Keratinocyte (primary cell): ENCODE measurements at regions not wholly inside any gene's neighbourhood (a gene's known extent, or its start where the extent isn't known, plus 50 kb on each side); places are given as distances from the start of the nearest gene placed in this dataset.

ENCODE experiments used
- CTCF ChIP-seq, 3 experiments: IDR thresholded peaks in 1 of 3; conservative IDR thresholded peaks in 1 of 3; optimal IDR thresholded peaks in 1 of 3; 2 replicates in 2 of 3; 3 replicates in 1 of 3; pipeline versions ENCODE3 to v1.5.1; 2011; ENCODE audit warnings: low read length in 3 of 3, mild to moderate bottlenecking in 3 of 3, moderate library complexity in 2 of 3, control low read depth in 1 of 3, inconsistent platforms in 1 of 3; ENCODE audit not compliant: insufficient read depth in 2 of 3; ENCODE audit errors: extremely low read depth in 1 of 3
- EZH2 ChIP-seq: IDR thresholded peaks from one replicate; pipeline ENCODE4 v1.6.1; 2012; ENCODE audit warnings: inconsistent platforms, mild to moderate bottlenecking, low read length, moderate library complexity

GRCh38 chr6:167559675-167560479 is 235.0 kb downstream of the TTLL2 start:
- no peak for TF ChIP-seq CTCF (optimal IDR thresholded peaks at IDR 0.05 in 1 of 3, IDR thresholded peaks at IDR 0.05 in 1 of 3, conservative IDR thresholded peaks at IDR 0.05 in 1 of 3; ENCODE audit: extremely low read depth in 1 of 3, insufficient read depth in 2 of 3, low read length in 3 of 3)
- TF ChIP-seq EZH2, result no peak
